K562 (cell line): ENCODE measurements at regions not wholly inside any gene's neighbourhood (a gene's known extent, or its start where the extent isn't known, plus 50 kb on each side); places are given as distances from the start of the nearest gene placed in this dataset.

Experiments
- ATAC-seq: fragments of 200-7000 bp; cut with Tn5 transposase; 3 replicates; pipeline ENCODE4 v1.9.1; 2020; ENCODE audit warnings: moderate library complexity
- BruUV-seq: library from RNA; stranded (reverse); fragments of 400-500 nt; replicated peaks from 2 replicates; lab custom pipeline; 2021; lab: Mats Ljungman, UMichigan
- CTCF ChIA-PET: fragments of 300-600 bp; formaldehyde crosslinking; extraction: SDS; loops from one replicate; lab custom pipeline; 2021; ENCODE audit warnings: low intra/inter-chr PET ratio; lab: Yijun Ruan, JAX
- POLR2A ChIA-PET: fragments of 300-600, 350-650 bp; sonication (Branson Sonifier 250); formaldehyde crosslinking; extraction: SDS; loops from one replicate; lab custom pipeline; 2021; ENCODE audit warnings: antibody characterized with exemption, inconsistent platforms; lab: Yijun Ruan, JAX
- DNase-seq, 4 experiments: peaks; one replicate each; pipeline versions ENCODE4 v3.0.0 to v3.0.0-alpha.2; 2011 to 2018; ENCODE audit warnings: low spot score in 3 of 4, mixed read lengths in 3 of 4; ENCODE audit errors: extremely low read depth in 1 of 4
- FAIRE-seq: peaks from 2 replicates; lab custom pipeline; 2011; peaks lifted over from hg19 to GRCh38; lab: Jason Lieb, UNC
- H2AFZ ChIP-seq: 2 replicates; pipeline ENCODE4 v1.6.0; 2011; ENCODE audit warnings: low read depth, low read length, control low read depth, inconsistent platforms
- H3K27ac ChIP-seq: fragments of 200-600 bp; 3 replicates; pipeline ENCODE4 v1.8.0; 2011; ENCODE audit warnings: low read depth, mild to moderate bottlenecking, control low read depth, inconsistent platforms, low read length, moderate library complexity, mixed read lengths; ENCODE audit errors: extremely low read depth
- H3K27me3 ChIP-seq, 2 experiments: fragments of 300-600 bp in 1 of 2; 2 replicates in 1 of 2; 3 replicates in 1 of 2; pipeline versions ENCODE4 v1.6.0 to v1.8.0; 2011; ENCODE audit warnings: inconsistent platforms in 2 of 2, low read length in 2 of 2, mild to moderate bottlenecking in 1 of 2, mixed read lengths in 1 of 2, moderate library complexity in 1 of 2; ENCODE audit not compliant: control insufficient read depth in 2 of 2, insufficient read depth in 2 of 2
- H3K36me3 ChIP-seq: fragments of 300-600 bp; 3 replicates; pipeline ENCODE4 v1.8.0; 2011; ENCODE audit warnings: mild to moderate bottlenecking, low read length, inconsistent platforms; ENCODE audit not compliant: control insufficient read depth, insufficient read depth
- H3K4me1 ChIP-seq, 2 experiments: fragments of 200-600 bp in 1 of 2; replicated peaks in 1 of 2; 2 replicates in 1 of 2; 3 replicates in 1 of 2; pipeline versions ENCODE4 v1.5.1 to v1.8.0; 2011; ENCODE audit warnings: inconsistent platforms in 2 of 2, low read length in 2 of 2, mild to moderate bottlenecking in 1 of 2, mixed read lengths in 1 of 2, moderate library complexity in 1 of 2; ENCODE audit not compliant: control insufficient read depth in 2 of 2, insufficient read depth in 2 of 2
- H3K4me2 ChIP-seq: 2 replicates; pipeline ENCODE4 v1.6.1; 2011; ENCODE audit warnings: low read length, control low read depth, inconsistent platforms, mixed read lengths; ENCODE audit not compliant: insufficient read depth
- H3K4me3 ChIP-seq: fragments of 200-600 bp; sonication (generic), shearing (Covaris generic); 2 replicates; pipeline ENCODE4 v1.5.1; 2016; ENCODE audit warnings: control low read depth, inconsistent platforms
- H3K79me2 ChIP-seq: fragments of 200-600 bp; 3 replicates; pipeline ENCODE4 v1.8.0; 2011; ENCODE audit warnings: low read length, inconsistent platforms; ENCODE audit not compliant: control insufficient read depth, insufficient read depth
- H3K9ac ChIP-seq, 2 experiments: 2 replicates each; pipeline versions ENCODE4 v1.6.0 to v1.6.1; 2011; ENCODE audit warnings: low read depth in 2 of 2, low read length in 2 of 2, control low read depth in 1 of 2, inconsistent platforms in 1 of 2, mild to moderate bottlenecking in 1 of 2, mixed read lengths in 1 of 2; ENCODE audit not compliant: insufficient read depth in 1 of 2
- H3K9me1 ChIP-seq: one replicate; pipeline ENCODE4 v1.6.0; 2011; ENCODE audit warnings: inconsistent platforms, mild to moderate bottlenecking, low read length, moderate library complexity; ENCODE audit not compliant: control insufficient read depth, insufficient read depth
- H3K9me3 ChIP-seq: replicated peaks from 2 replicates; pipeline ENCODE4 v1.5.1; 2011; ENCODE audit warnings: low read depth, low read length, inconsistent platforms; ENCODE audit not compliant: control insufficient read depth, insufficient read depth
- H4K20me1 ChIP-seq: replicated peaks from 2 replicates; pipeline ENCODE4 v1.6.1; 2011; ENCODE audit warnings: low read length, inconsistent platforms, mixed read lengths; ENCODE audit not compliant: control insufficient read depth, insufficient read depth
- ELF4 ChIP-seq: fragments of 450-650 bp; formaldehyde crosslinking; IDR thresholded peaks from 2 replicates; pipeline ENCODE4 v1.4.0; 2022; ENCODE audit warnings: missing genetic modification characterization
- HMGXB4 ChIP-seq: sonication (generic); formaldehyde crosslinking; IDR thresholded peaks from 2 replicates; pipeline ENCODE4 v1.8.1; 2023; ENCODE audit warnings: mild to moderate bottlenecking, missing genetic modification reagents
- PHB ChIP-seq: fragments of 250-450 bp; sonication (Bioruptor Pico); IDR thresholded peaks from 2 replicates; pipeline ENCODE4 v1.5.0; 2021
- POLR2A ChIP-seq: fragments of 450-650 bp; conservative IDR thresholded peaks from 2 replicates; pipeline ENCODE4 v1.6.1; 2016
- RB1 ChIP-seq: fragments of 450-650 bp; IDR thresholded peaks from 2 replicates; pipeline ENCODE4 v1.6.1; 2017; ENCODE audit warnings: low read depth, mild to moderate bottlenecking
- TSC22D4 ChIP-seq: fragments of 450-650 bp; IDR thresholded peaks from 2 replicates; pipeline ENCODE4 v1.6.1; 2016; ENCODE audit warnings: missing genetic modification characterization, missing biosample characterization, control low read depth
- ZFP1 ChIP-seq: fragments of 450-650 bp; formaldehyde crosslinking; IDR thresholded peaks from 2 replicates; pipeline ENCODE4 v1.4.0; 2020; ENCODE audit warnings: mild to moderate bottlenecking, mixed read lengths
- WGBS: fragments of 100-300 bp; shearing (Covaris generic); methylation state at CpG from one replicate; pipeline ENCODE4 v1.1.6; 2016; ENCODE audit warnings: low coverage, mixed read lengths; ENCODE audit not compliant: insufficient coverage; ENCODE audit errors: missing lambda C conversion rate; 5-methylcytosine and 5-hydroxymethylcytosine counted together
- in situ Hi-C: fragments of 300-500 bp; cut with MboI; formaldehyde crosslinking; loops from 4 replicates; pipeline ENCODE4 v1.15.0; 2018; ENCODE audit warnings: inconsistent platforms, mixed read lengths
- intact Hi-C: fragments of 100-400 bp; cut with micrococcal nuclease; formaldehyde crosslinking; loops from 2 replicates; pipeline ENCODE4 v1.14.2; 2022

GRCh38 chr22:49452362-49452946, 375.2 kb downstream of the BRD1 start:
- no peaks in the 10 kb centered on the region for H3K9me3 ChIP-seq
- peaks cover 8% of the 10 kb centered on the region; the same call in 1 of the 2 replicates for H4K20me1 ChIP-seq
- FAIRE-seq (no peak), ATAC-seq (no peak), DNase-seq (no peak)
- H3K9ac ChIP-seq, result no peak overlapping the region
- BruUV-seq, result no TSS peak
- H3K9me1 ChIP-seq, result peaks cover 3% of the 10 kb centered on the region
- no peak overlapping the region for H3K27ac ChIP-seq
- H3K79me2 ChIP-seq, result no peaks in the 10 kb centered on the region; the same call in 2 of the 3 replicates
- ChIA-PET POLR2A (interaction anchor here (0.6 kb wide), 1 partner anchor 634 kb away, joined by 3 read pairs; no protein-coding TSS in a partner anchor), CTCF (no interaction called here)
- H3K4me2 ChIP-seq, result no peak overlapping the region
- H2AFZ ChIP-seq, result no peak overlapping the region
- no peaks in the 10 kb centered on the region for H3K27me3 ChIP-seq
- 100% methylated on average over 1 of the region's 2 CpGs for WGBS
- TF ChIP-seq HMGXB4 (CRISPR knock-in tag) (no peak), ELF4 (CRISPR knock-in tag) (no peak), POLR2A (peak; percentile 45; the same call in 1 of the 2 replicates), TSC22D4 (tag) (0 out of 2 replicates have a peak, but pooled peaks have one; percentile 14), ZFP1 (no peak), PHB (CRISPR knock-in tag) (no peak), RB1 (no peak)
- in situ Hi-C loops (no loop called here), intact Hi-C loops (no loop called here)
- no peak overlapping the region for H3K4me3 ChIP-seq
- peaks cover 2% of the 10 kb centered on the region; the same call in 1 of the 3 replicates for H3K36me3 ChIP-seq
- peaks cover 11 to 13% of the 10 kb centered on the region in 2 experiments; a peak in 4 of 5 replicates for H3K4me1 ChIP-seq
